ENCODE measurements at regions not wholly inside any gene's neighbourhood (a gene's known extent, or its start where the extent isn't known, plus 50 kb on each side); places are given as distances from the start of the nearest gene placed in this dataset.

DNA sequence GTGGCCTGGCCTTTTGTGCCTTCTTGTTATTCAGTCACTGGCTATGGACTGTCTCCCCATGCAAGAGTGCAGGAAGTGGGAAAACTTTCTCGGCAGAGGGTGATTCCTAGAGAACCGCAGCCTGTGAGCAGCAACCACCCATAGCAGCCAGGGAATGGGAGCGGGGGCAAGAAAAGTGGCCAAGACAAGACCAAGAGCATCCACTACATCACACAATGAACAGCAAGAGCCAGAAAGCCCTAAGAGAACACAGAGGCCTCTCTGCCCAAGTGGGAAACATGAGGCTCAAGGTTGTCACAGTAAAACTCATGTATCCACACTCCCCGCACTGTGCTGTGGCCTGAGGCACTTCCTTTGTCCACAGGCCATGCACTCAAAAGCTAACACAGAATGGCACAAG is 129.1 kb upstream of the FSTL4 start:
- H3K4me1 ChIP-seq (replicated peaks in 1 of 2): no peaks in the 10 kb centered on the region

DNA sequence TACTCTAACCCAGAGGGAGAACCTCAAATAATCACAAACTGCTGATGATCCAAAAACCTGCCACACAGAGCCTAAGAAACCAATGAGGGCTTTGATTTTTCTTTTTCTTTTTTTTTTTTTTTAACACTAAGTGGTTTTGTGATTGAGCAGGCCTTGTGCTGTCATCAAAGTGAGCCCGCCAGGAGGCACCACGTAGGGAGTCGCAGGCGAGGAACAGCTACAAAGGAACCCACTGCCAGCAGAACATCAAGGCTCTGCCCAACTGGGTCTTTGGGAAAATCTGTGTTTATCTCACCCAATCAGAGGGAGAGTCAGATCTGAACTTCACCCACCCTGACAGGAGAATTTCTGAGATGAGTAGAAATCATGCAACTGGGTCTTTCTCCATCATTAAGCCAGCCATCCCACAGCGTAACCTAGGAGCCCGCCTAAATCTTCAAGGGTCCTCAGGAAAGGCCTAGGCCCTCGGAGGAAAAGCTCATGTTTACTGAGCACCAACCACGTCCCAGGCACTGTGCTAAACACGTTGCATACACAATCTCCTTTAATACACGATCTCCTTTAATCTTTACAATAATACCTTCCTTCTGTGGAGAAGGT is 126.9 kb upstream of the FSTL4 start:
- Histone ChIP-seq H3K4me3 (no peak overlapping the region), H3K27me3 (no peaks in the 10 kb centered on the region), H3K27ac (no peak overlapping the region), H3K9me3 (replicated peaks in 1 of 3) (no peaks in the 10 kb centered on the region), H3K4me1 (replicated peaks in 1 of 2) (no peaks in the 10 kb centered on the region), H3K36me3 (replicated peaks in 1 of 2) (no peaks in the 10 kb centered on the region)
- 86 to 95% (median 89%) methylated on average over 10 of the region's 10 CpGs for WGBS, 4 donors
- TF ChIP-seq POLR2A (IDR thresholded peaks at IDR 0.05): no peak
- TF ChIP-seq, protein P1, sequence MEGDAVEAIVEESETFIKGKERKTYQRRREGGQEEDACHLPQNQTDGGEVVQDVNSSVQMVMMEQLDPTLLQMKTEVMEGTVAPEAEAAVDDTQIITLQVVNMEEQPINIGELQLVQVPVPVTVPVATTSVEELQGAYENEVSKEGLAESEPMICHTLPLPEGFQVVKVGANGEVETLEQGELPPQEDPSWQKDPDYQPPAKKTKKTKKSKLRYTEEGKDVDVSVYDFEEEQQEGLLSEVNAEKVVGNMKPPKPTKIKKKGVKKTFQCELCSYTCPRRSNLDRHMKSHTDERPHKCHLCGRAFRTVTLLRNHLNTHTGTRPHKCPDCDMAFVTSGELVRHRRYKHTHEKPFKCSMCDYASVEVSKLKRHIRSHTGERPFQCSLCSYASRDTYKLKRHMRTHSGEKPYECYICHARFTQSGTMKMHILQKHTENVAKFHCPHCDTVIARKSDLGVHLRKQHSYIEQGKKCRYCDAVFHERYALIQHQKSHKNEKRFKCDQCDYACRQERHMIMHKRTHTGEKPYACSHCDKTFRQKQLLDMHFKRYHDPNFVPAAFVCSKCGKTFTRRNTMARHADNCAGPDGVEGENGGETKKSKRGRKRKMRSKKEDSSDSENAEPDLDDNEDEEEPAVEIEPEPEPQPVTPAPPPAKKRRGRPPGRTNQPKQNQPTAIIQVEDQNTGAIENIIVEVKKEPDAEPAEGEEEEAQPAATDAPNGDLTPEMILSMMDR (IDR thresholded peaks at IDR 0.05): no peak
- no peak for DNase-seq
- intact Hi-C loops (cut with DNase I): no loop called here

More for the DNA sequence above, 129.1 kb upstream of the FSTL4 start:
- H3K4me3 ChIP-seq: no peak overlapping the region
- no peak overlapping the region for H3K27ac ChIP-seq
- TF ChIP-seq POLR2A (IDR thresholded peaks at IDR 0.05): no peak
- TF ChIP-seq, protein P1 (IDR thresholded peaks at IDR 0.05): no peak
- WGBS, 4 donors: 92 to 98% (median 93%) methylated on average over 4 of the region's 4 CpGs
- no peak for DNase-seq
- H3K9me3 ChIP-seq (replicated peaks in 1 of 3): no peaks in the 10 kb centered on the region
- no peaks in the 10 kb centered on the region for H3K27me3 ChIP-seq
- H3K36me3 ChIP-seq (replicated peaks in 1 of 2): no peaks in the 10 kb centered on the region
- intact Hi-C loops (cut with DNase I): no loop called here

DNA sequence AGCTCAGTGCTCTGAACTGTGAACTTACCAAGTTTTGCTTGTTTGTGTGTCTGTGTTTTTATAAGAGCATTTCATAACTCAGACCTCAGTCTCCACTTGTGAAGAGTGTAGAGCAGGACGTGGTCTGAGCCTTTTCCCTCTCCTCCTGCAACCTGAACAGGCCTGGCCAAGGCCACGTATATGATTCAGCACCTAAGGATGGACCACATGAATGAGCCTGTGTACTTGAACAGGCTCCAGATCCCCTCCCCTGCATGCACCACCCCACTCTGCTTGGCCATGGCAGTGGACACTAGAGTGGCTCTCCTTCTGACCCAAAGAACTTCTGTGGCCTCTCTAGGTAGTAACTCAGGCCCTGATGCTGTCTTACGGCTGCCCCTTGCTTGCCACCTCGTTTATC is 125.9 kb upstream of the FSTL4 start:
- 47 to 67% (median 62%) methylated on average over 4 of the region's 4 CpGs for WGBS, 4 donors

DNA sequence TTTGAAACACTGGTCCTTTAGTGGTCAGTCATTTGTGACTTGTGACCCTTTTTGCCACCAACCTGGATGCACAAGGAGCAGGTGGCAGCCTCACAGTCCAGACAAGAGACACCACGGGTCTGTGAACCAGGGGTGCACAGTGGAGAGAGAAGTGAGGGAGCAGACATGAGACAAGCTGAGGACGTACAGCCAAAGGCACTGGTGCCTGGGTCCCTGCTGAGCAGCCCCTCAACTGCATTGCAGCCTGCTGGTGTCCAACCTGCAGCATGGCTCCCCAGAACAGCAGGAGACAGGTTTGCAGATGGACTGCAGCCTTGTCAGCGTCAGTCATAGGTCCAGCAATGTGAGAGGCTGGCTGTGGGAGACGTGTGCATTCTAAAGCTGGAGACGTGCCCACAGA is 124.2 kb upstream of the FSTL4 start:
- no peaks in the 10 kb centered on the region for H3K9me3 ChIP-seq (replicated peaks in 1 of 3)
- no peaks in the 10 kb centered on the region for H3K4me1 ChIP-seq (replicated peaks in 1 of 2)
- no peak for TF ChIP-seq POLR2A (IDR thresholded peaks at IDR 0.05)
- TF ChIP-seq, protein P1 (IDR thresholded peaks at IDR 0.05): no peak
- WGBS, 4 donors: 65 to 87% (median 69%) methylated on average over 5 of the region's 5 CpGs
- no peak overlapping the region for H3K27ac ChIP-seq
- no peaks in the 10 kb centered on the region for H3K36me3 ChIP-seq (replicated peaks in 1 of 2)
- intact Hi-C loops (cut with DNase I): no loop called here
- H3K4me3 ChIP-seq: no peak overlapping the region
- no peak for DNase-seq
- H3K27me3 ChIP-seq: no peaks in the 10 kb centered on the region

More for the DNA sequence above, 125.9 kb upstream of the FSTL4 start:
- TF ChIP-seq POLR2A (IDR thresholded peaks at IDR 0.05): no peak
- TF ChIP-seq, protein P1 (IDR thresholded peaks at IDR 0.05): no peak
- Histone ChIP-seq H3K27me3 (no peaks in the 10 kb centered on the region), H3K36me3 (replicated peaks in 1 of 2) (no peaks in the 10 kb centered on the region), H3K4me1 (replicated peaks in 1 of 2) (no peaks in the 10 kb centered on the region), H3K27ac (no peak overlapping the region), H3K9me3 (replicated peaks in 1 of 3) (no peaks in the 10 kb centered on the region), H3K4me3 (no peak overlapping the region)
- intact Hi-C loops (cut with DNase I): no loop called here
- no peak for DNase-seq

Data from adrenal gland (tissue), 9 donors.